ENCODE measurements at regions not wholly inside any gene's neighbourhood (a gene's known extent, or its start where the extent isn't known, plus 50 kb on each side); places are given as distances from the start of the nearest gene placed in this dataset.
"Not testable (repeated sequence)": the region's sequence is repeated elsewhere in the genome, so short reads cannot be mapped to it uniquely, and the experiment has no call there.

GRCh38 chr4:18162453-18162852 is 140.9 kb upstream of the LCORL start:
- H3K9me3 ChIP-seq: peaks cover 0 to 14% (median 0%) of the 10 kb centered on the region in 4 donors
- WGBS, 5 donors: 70 to 93% (median 89%) methylated on average over 1 of the region's 1 CpG
- intact Hi-C loops (cut with DNase I; ENCODE audit: low total_unique reads): no loop called here
- H3K4me3 ChIP-seq: no peak overlapping the region
- H3K27ac ChIP-seq: no peak overlapping the region
- no peaks in the 10 kb centered on the region for H3K36me3 ChIP-seq
- DNase-seq: no peak
- TF ChIP-seq POLR2AphosphoS5 (IDR thresholded peaks at IDR 0.05) (no peak), EP300 (IDR thresholded peaks at IDR 0.05) (no peak), POLR2A (IDR thresholded peaks at IDR 0.05) (no peak), CTCF (IDR thresholded peaks at IDR 0.05) (no peak)
- no peaks in the 10 kb centered on the region for H3K27me3 ChIP-seq
- H3K4me1 ChIP-seq: no peaks in the 10 kb centered on the region

- intact Hi-C loops (cut with DNase I; ENCODE audit: low total_unique reads); H3K36me3 ChIP-seq; DNase-seq; H3K4me3 ChIP-seq; H3K27me3 ChIP-seq; H3K4me1 ChIP-seq; H3K27ac ChIP-seq: not testable (repeated sequence)
- WGBS, 5 donors: 93 to 97% (median 96%) methylated on average over 29 to 51 of the region's 51 CpGs
- peaks cover 0 to 14% (median 0%) of the 10 kb centered on the region in 4 donors for H3K9me3 ChIP-seq
Observed at GRCh38 chr4:18159117-18159912, 137.8 kb upstream of the LCORL start.

GRCh38 chr4:18155067-18156041 is 133.8 kb upstream of the LCORL start:
- Histone ChIP-seq H3K4me1 (no peaks in the 10 kb centered on the region), H3K36me3 (no peaks in the 10 kb centered on the region), H3K9me3 (peaks cover 0 to 14% (median 0%) of the 10 kb centered on the region in 4 donors), H3K27ac (no peak overlapping the region), H3K4me3 (no peak overlapping the region), H3K27me3 (no peaks in the 10 kb centered on the region)
- intact Hi-C loops (cut with DNase I; ENCODE audit: low total_unique reads): no loop called here
- TF ChIP-seq CTCF (IDR thresholded peaks at IDR 0.05) (no peak), POLR2AphosphoS5 (IDR thresholded peaks at IDR 0.05) (no peak), POLR2A (IDR thresholded peaks at IDR 0.05) (no peak), EP300 (IDR thresholded peaks at IDR 0.05) (no peak)
- peak in 1 of 2 donors; percentile 49 for DNase-seq
- WGBS, 5 donors: 27 to 69% (median 48%) methylated on average over 2 of the region's 2 CpGs

GRCh38 chr4:18138076-18138665 is 116.6 kb upstream of the LCORL start:
- Histone ChIP-seq H3K4me3 (no peak overlapping the region), H3K36me3 (no peaks in the 10 kb centered on the region), H3K4me1 (no peaks in the 10 kb centered on the region), H3K9me3 (peaks cover 0 to 4% (median 0%) of the 10 kb centered on the region in 4 donors), H3K27me3 (no peaks in the 10 kb centered on the region), H3K27ac (no peak overlapping the region)
- DNase-seq: peak in 1 of 2 donors; percentile 8
- 76 to 89% (median 86%) methylated on average over 9 of the region's 9 CpGs for WGBS, 5 donors
- intact Hi-C loops (cut with DNase I; ENCODE audit: low total_unique reads): no loop called here
- TF ChIP-seq POLR2A (IDR thresholded peaks at IDR 0.05) (no peak), EP300 (IDR thresholded peaks at IDR 0.05) (no peak), POLR2AphosphoS5 (IDR thresholded peaks at IDR 0.05) (no peak), CTCF (IDR thresholded peaks at IDR 0.05) (no peak)
